HEK293 (cell line): ENCODE measurements at regions not wholly inside any gene's neighbourhood (a gene's known extent, or its start where the extent isn't known, plus 50 kb on each side); places are given as distances from the start of the nearest gene placed in this dataset.

Source experiments
- CTCF ChIP-seq: fragments of 450-650 bp; formaldehyde crosslinking; IDR thresholded peaks from 2 replicates; pipeline ENCODE4 v1.5.1; 2016; ENCODE audit warnings: missing biosample characterization, missing genetic modification characterization
- SETDB1 ChIP-seq: IDR thresholded peaks from one replicate; pipeline ENCODE4 v1.6.1; 2017; ENCODE audit warnings: mild to moderate bottlenecking, low read length, moderate library complexity, mixed read lengths; ENCODE audit not compliant: insufficient read length
- WT1 ChIP-seq: fragments of 450-650 bp; formaldehyde crosslinking; IDR thresholded peaks from 2 replicates; pipeline ENCODE4 v1.5.1; 2016; ENCODE audit warnings: missing biosample characterization, missing genetic modification characterization
- ZBTB7A ChIP-seq: fragments of 450-650 bp; formaldehyde crosslinking; IDR thresholded peaks from 2 replicates; pipeline ENCODE4 v1.5.1; 2016; ENCODE audit warnings: low read depth, missing biosample characterization, missing genetic modification characterization
- ZNF514 ChIP-seq: fragments of 450-650 bp; formaldehyde crosslinking; IDR thresholded peaks from 2 replicates; pipeline ENCODE4 v1.5.1; 2016; ENCODE audit warnings: missing biosample characterization, missing genetic modification characterization
- ZNF596 ChIP-seq: fragments of 450-650 bp; IDR thresholded peaks from 2 replicates; pipeline ENCODE4 v1.5.0; 2018; ENCODE audit warnings: missing biosample characterization, mild to moderate bottlenecking, missing genetic modification characterization, moderate library complexity
- ZNF639 ChIP-seq: fragments of 450-650 bp; formaldehyde crosslinking; IDR thresholded peaks from 2 replicates; pipeline ENCODE4 v1.5.1; 2016; ENCODE audit warnings: missing biosample characterization, missing genetic modification characterization

GRCh38 chr18:38634117-38634516 lies 1068.5 kb upstream of the CELF4 start:
- TF ChIP-seq CTCF (tag by site-specific recombination) (no peak), ZNF596 (tag by site-specific recombination) (no peak), SETDB1 (no peak), ZNF639 (tag by site-specific recombination) (no peak), ZNF514 (tag by site-specific recombination) (no peak), ZBTB7A (tag by site-specific recombination) (no peak), WT1 (tag by site-specific recombination) (no peak)
